ENCODE measurements at regions not wholly inside any gene's neighbourhood (a gene's known extent, or its start where the extent isn't known, plus 50 kb on each side); places are given as distances from the start of the nearest gene placed in this dataset.

DNA sequence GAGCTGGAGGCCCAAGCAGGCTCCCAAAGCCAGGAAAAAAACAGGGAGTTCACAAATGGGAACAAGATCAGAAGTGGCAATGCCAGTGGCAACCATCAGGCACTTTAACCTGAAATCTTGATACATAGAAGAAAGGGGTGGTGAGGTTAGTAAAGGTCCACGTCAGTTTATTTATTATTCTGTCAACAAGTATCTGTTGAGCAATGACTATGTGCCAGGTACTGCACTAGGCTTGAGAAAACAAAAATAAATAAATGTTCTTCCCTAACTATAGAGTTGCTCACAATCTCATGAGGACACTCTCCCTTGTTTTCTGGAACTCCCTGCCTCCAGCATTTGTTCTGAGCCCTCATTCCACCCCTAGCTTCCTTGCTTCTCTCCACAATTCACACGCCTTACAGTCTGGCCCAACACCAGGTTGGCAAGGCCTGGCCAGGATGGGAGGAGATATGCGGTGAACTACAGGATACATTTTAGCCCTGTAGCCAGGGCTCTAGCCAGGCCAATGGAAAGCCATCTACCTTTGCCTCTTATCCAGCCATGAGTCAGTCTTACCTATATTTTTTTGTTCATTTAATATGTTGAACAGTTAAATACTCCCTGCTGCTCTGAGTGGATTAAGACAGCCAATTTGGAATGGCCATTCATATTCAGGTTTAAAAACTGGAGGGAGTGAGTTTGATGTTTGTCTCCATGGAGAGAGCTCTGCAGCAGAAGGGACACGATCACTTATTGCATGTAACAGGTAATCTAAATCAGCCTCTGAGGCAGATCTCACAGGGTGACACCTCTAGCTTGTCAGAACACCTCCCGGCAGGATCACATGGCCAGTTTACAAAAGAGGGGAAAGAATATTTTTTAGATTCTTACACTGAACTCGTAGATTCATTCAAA is 161.9 kb upstream of the ATP11B start:
- TF ChIP-seq CTCF (IDR thresholded peaks at IDR 0.05) (no peak), POLR2AphosphoS5 (IDR thresholded peaks at IDR 0.05; ENCODE audit: low read depth, low read length) (no peak)

All from Panc1 (cell line).